ENCODE measurements at regions not wholly inside any gene's neighbourhood (a gene's known extent, or its start where the extent isn't known, plus 50 kb on each side); places are given as distances from the start of the nearest gene placed in this dataset.

GRCh38 chr6:55670850-55671413 is 91.9 kb upstream of the HMGCLL1 start:
- intact Hi-C loops (cut with micrococcal nuclease; ENCODE audit: unreplicated experiment): no loop called here
- no peak overlapping the region for H2AFZ ChIP-seq (ENCODE audit: low read length)
- no TSS peak for BruUV-seq (replicated peaks)
- no peaks in the 10 kb centered on the region for H3K4me1 ChIP-seq (ENCODE audit: insufficient read depth, low read length, poor library complexity, severe bottlenecking)
- no peaks in the 10 kb centered on the region for H4K20me1 ChIP-seq (ENCODE audit: insufficient read depth, low read length)
- POLR2A ChIA-PET: interaction anchor here (1.0 kb wide), 1 partner anchor 11 kb away, joined by 3 read pairs; no protein-coding TSS in a partner anchor
- H3K27ac ChIP-seq (ENCODE audit: low read depth, low read length, poor library complexity, severe bottlenecking): no peak overlapping the region
- DNase-seq (ENCODE audit: low spot score): no peak
- no peaks in the 10 kb centered on the region for H3K79me2 ChIP-seq (ENCODE audit: insufficient read depth, low read depth, low read length)
- TF ChIP-seq EZH2phosphoT487 (IDR thresholded peaks at IDR 0.05; ENCODE audit: borderline replicate concordance, low read depth, low read length): no peak
- no peak for TF ChIP-seq CTCF (conservative IDR thresholded peaks at IDR 0.05; ENCODE audit: low read length)
- H3K4me3 ChIP-seq (ENCODE audit: low read depth, low read length, poor library complexity, severe bottlenecking): no peak overlapping the region
- CTCF ChIA-PET (ENCODE audit: unreplicated experiment): no interaction called here
- no peaks in the 10 kb centered on the region for H3K9me3 ChIP-seq (ENCODE audit: low read length)
- no peak overlapping the region for H3K4me2 ChIP-seq (ENCODE audit: low read length)
- H3K36me3 ChIP-seq (ENCODE audit: insufficient read depth, low read length): no peaks in the 10 kb centered on the region
- H3K9me2 ChIP-seq (ENCODE audit: insufficient read depth, low read length): no peaks in the 10 kb centered on the region

DNA sequence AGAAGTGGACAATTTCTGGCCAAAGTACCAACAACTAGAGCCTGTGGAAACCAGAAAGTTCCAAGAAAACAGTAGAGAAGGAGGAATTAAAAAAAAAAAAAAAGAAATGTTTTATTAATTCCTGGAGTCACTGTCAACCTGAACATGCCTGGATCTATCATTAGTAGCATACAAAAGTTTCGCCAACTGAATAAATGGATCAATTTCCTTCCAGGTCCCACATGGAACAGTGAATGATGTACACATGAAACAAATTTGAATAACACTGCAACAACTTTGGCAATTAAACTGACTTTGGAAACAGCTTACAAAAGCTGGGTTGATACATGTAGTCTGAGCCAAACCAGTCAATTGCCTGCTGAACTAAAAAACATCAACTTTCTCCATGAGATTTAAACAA is 90.0 kb upstream of the HMGCLL1 start:
- no peak for TF ChIP-seq CTCF (conservative IDR thresholded peaks at IDR 0.05; ENCODE audit: low read length)
- Histone ChIP-seq H3K4me1 (ENCODE audit: insufficient read depth, low read length, poor library complexity, severe bottlenecking) (no peaks in the 10 kb centered on the region), H3K4me3 (ENCODE audit: low read depth, low read length, poor library complexity, severe bottlenecking) (no peak overlapping the region), H3K4me2 (ENCODE audit: low read length) (no peak overlapping the region), H3K79me2 (ENCODE audit: insufficient read depth, low read depth, low read length) (no peaks in the 10 kb centered on the region), H3K9me2 (ENCODE audit: insufficient read depth, low read length) (no peaks in the 10 kb centered on the region), H4K20me1 (ENCODE audit: insufficient read depth, low read length) (no peaks in the 10 kb centered on the region), H3K36me3 (ENCODE audit: insufficient read depth, low read length) (no peaks in the 10 kb centered on the region), H2AFZ (ENCODE audit: low read length) (no peak overlapping the region), H3K9me3 (ENCODE audit: low read length) (no peaks in the 10 kb centered on the region), H3K27ac (ENCODE audit: low read depth, low read length, poor library complexity, severe bottlenecking) (no peak overlapping the region)
- intact Hi-C loops (cut with micrococcal nuclease; ENCODE audit: unreplicated experiment): no loop called here
- no peak for DNase-seq (ENCODE audit: low spot score)
- CTCF ChIA-PET (ENCODE audit: unreplicated experiment): no interaction called here
- no TSS peak for BruUV-seq (replicated peaks)
- POLR2A ChIA-PET: interaction anchor here (0.6 kb wide), 1 partner anchor 945 kb away, joined by 3 read pairs; no protein-coding TSS in a partner anchor

- Histone ChIP-seq H3K4me3 (ENCODE audit: low read depth, low read length, poor library complexity, severe bottlenecking) (no peak overlapping the region), H3K79me2 (ENCODE audit: insufficient read depth, low read depth, low read length) (no peaks in the 10 kb centered on the region), H3K36me3 (ENCODE audit: insufficient read depth, low read length) (no peaks in the 10 kb centered on the region), H3K9me3 (ENCODE audit: low read length) (no peaks in the 10 kb centered on the region), H2AFZ (ENCODE audit: low read length) (no peak overlapping the region), H3K27ac (ENCODE audit: low read depth, low read length, poor library complexity, severe bottlenecking) (no peak overlapping the region), H3K9me2 (ENCODE audit: insufficient read depth, low read length) (no peaks in the 10 kb centered on the region), H3K4me1 (ENCODE audit: insufficient read depth, low read length, poor library complexity, severe bottlenecking) (no peaks in the 10 kb centered on the region), H4K20me1 (ENCODE audit: insufficient read depth, low read length) (no peaks in the 10 kb centered on the region), H3K4me2 (ENCODE audit: low read length) (no peak overlapping the region)
- ChIA-PET CTCF (ENCODE audit: unreplicated experiment) (no interaction called here), POLR2A (no interaction called here)
- intact Hi-C loops (cut with micrococcal nuclease; ENCODE audit: unreplicated experiment): no loop called here
- TF ChIP-seq EZH2phosphoT487 (IDR thresholded peaks at IDR 0.05; ENCODE audit: borderline replicate concordance, low read depth, low read length) (no peak), CTCF (conservative IDR thresholded peaks at IDR 0.05; ENCODE audit: low read length) (no peak)
- DNase-seq (ENCODE audit: low spot score): no peak
- BruUV-seq (replicated peaks): no TSS peak
Measured at GRCh38 chr6:55668591-55668990, 89.6 kb upstream of the HMGCLL1 start.

Data from OCI-LY7 (cell line).